HG03060 (cell line): ENCODE measurements at regions not wholly inside any gene's neighbourhood (a gene's known extent, or its start where the extent isn't known, plus 50 kb on each side); places are given as distances from the start of the nearest gene placed in this dataset.

Experiments used
- ATAC-seq: cut with Tn5 transposase; IDR thresholded peaks from one replicate; pipeline ENCODE4 v1.9.1; 2021; ENCODE audit warnings: low read depth, moderate number of reproducible peaks; ENCODE audit not compliant: unreplicated experiment

- ATAC-seq: no peak
Observed at GRCh38 chr6:2435323-2435722, 189.9 kb upstream of the GMDS start.

GRCh38 chr6:2434912-2435311, 189.5 kb upstream of the GMDS start:
- ATAC-seq: no peak

GRCh38 chr6:2434116-2434515, 188.7 kb upstream of the GMDS start:
- no peak for ATAC-seq

- no peak for ATAC-seq
Observed at GRCh38 chr6:2433711-2434110, 188.3 kb upstream of the GMDS start.

GRCh38 chr6:2433266-2433665, 187.9 kb upstream of the GMDS start:
- ATAC-seq: no peak

- ATAC-seq: no peak
Observed at GRCh38 chr6:2432292-2432691, 186.9 kb upstream of the GMDS start.

GRCh38 chr6:2430612-2431011, 185.2 kb upstream of the GMDS start:
- ATAC-seq: no peak

GRCh38 chr6:2429460-2429859, 184.1 kb upstream of the GMDS start:
- ATAC-seq: no peak

GRCh38 chr6:2429032-2429431, 183.6 kb upstream of the GMDS start:
- no peak for ATAC-seq

GRCh38 chr6:2426561-2427340, 181.3 kb upstream of the GMDS start:
- ATAC-seq: no peak

- no peak for ATAC-seq
Observed at GRCh38 chr6:2416128-2416712, 170.8 kb upstream of the GMDS start.

- no peak for ATAC-seq
Observed at GRCh38 chr6:2414885-2415547, 169.6 kb upstream of the GMDS start.

GRCh38 chr6:2412731-2413130, 167.3 kb upstream of the GMDS start:
- ATAC-seq: no peak

- no peak for ATAC-seq
Observed at GRCh38 chr6:2410656-2411380, 165.4 kb upstream of the GMDS start.

- ATAC-seq: no peak
Observed at GRCh38 chr6:2407525-2407924, 162.1 kb upstream of the GMDS start.

GRCh38 chr6:2404211-2404929, 159.0 kb upstream of the GMDS start:
- ATAC-seq: no peak

GRCh38 chr6:2403546-2403945, 158.1 kb upstream of the GMDS start:
- ATAC-seq: no peak

- ATAC-seq: no peak
Observed at GRCh38 chr6:2396846-2397630, 151.6 kb upstream of the GMDS start.

GRCh38 chr6:2396042-2396657, 150.7 kb upstream of the GMDS start:
- no peak for ATAC-seq
